Neural progenitor cell (in vitro differentiated cells): ENCODE measurements at regions not wholly inside any gene's neighbourhood (a gene's known extent, or its start where the extent isn't known, plus 50 kb on each side); places are given as distances from the start of the nearest gene placed in this dataset.

ENCODE experiments used
- EZH2 ChIP-seq: fragments of 200-600 bp; sonication (generic); IDR thresholded peaks from 2 replicates; pipeline ENCODE4 v1.6.1; 2017; ENCODE audit warnings: antibody characterized with exemption, mild to moderate bottlenecking, moderate library complexity
- EZH2phosphoT487 ChIP-seq: fragments of 200-600 bp; sonication (generic); IDR thresholded peaks from 2 replicates; pipeline ENCODE4 v1.6.1; 2017; ENCODE audit warnings: antibody characterized with exemption
- TF ChIP-seq, protein P1 (sequence below): fragments of 200-600 bp; sonication (generic); IDR thresholded peaks from 2 replicates; pipeline ENCODE4 v1.5.1; 2017; ENCODE audit warnings: antibody characterized with exemption, mild to moderate bottlenecking

DNA sequence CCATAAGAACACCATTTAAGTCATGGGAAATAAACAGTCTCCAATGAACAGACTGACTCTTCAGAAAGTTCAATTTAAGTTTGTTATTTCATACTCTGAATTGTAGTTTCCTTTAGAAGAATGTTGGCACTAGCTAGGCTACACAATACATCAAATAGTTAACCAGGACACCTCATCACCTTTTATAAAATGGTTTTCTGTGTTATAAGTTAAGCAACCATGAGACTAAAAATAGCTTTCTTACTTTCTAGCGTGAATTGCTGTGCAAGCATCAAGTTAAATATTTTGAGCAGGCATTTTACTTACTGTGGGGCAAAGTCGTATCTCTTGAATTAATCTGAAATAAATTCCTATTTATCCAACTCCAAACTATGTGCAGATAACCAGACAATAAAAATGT, 1092.6 kb upstream of the SLC39A10 start:
- TF ChIP-seq EZH2phosphoT487: no peak
- TF ChIP-seq, protein P1, sequence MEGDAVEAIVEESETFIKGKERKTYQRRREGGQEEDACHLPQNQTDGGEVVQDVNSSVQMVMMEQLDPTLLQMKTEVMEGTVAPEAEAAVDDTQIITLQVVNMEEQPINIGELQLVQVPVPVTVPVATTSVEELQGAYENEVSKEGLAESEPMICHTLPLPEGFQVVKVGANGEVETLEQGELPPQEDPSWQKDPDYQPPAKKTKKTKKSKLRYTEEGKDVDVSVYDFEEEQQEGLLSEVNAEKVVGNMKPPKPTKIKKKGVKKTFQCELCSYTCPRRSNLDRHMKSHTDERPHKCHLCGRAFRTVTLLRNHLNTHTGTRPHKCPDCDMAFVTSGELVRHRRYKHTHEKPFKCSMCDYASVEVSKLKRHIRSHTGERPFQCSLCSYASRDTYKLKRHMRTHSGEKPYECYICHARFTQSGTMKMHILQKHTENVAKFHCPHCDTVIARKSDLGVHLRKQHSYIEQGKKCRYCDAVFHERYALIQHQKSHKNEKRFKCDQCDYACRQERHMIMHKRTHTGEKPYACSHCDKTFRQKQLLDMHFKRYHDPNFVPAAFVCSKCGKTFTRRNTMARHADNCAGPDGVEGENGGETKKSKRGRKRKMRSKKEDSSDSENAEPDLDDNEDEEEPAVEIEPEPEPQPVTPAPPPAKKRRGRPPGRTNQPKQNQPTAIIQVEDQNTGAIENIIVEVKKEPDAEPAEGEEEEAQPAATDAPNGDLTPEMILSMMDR: no peak
- no peak for TF ChIP-seq EZH2
